Kidney capillary endothelial cell (primary cell): ENCODE measurements at regions not wholly inside any gene's neighbourhood (a gene's known extent, or its start where the extent isn't known, plus 50 kb on each side); places are given as distances from the start of the nearest gene placed in this dataset.
"Not testable (repeated sequence)": the region's sequence is repeated elsewhere in the genome, so short reads cannot be mapped to it uniquely, and the experiment has no call there.

ENCODE experiments used
- DNase-seq: peaks from one replicate; pipeline ENCODE4 v3.0.0-alpha.2; 2018; ENCODE audit warnings: low spot score

- DNase-seq = no peak
Observed at GRCh38 chr9:115551396-115551795, 433.4 kb upstream of the TNC start.

DNA sequence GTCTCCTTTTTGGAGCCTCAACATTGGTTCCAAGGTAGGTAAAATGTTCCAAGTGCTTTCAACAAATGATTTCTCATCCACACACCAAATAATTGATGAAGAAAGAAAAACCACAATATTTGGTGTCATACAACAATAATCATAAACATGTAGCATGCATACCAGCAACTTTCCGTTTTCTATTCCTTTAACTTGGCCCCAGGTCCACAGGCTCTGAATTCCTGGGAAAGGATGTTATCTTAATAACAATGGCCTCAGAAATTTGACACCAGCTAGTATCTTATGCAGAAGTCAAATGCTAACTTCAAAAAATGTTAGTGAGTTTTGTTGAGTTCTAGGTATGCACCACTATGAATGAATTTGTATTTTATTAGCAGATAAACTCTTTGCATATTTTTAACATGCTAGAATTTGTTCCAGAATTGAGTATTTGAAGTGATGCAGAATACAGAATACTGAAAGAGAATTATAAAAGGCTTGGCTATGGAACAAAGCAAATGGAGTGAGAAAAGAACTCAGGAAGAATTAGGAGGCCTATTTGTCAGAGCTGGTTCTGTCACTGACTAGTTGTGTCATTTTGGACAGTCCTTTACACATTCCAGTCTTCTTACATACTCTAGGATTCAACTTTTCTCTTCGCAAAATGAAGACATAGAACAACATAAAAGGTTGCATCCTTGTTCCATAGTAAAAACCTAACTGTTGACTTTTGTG, 435.3 kb upstream of the TNC start:
- DNase-seq = no peak

GRCh38 chr9:115556432-115556831, 438.5 kb upstream of the TNC start:
- no peak for DNase-seq

DNA sequence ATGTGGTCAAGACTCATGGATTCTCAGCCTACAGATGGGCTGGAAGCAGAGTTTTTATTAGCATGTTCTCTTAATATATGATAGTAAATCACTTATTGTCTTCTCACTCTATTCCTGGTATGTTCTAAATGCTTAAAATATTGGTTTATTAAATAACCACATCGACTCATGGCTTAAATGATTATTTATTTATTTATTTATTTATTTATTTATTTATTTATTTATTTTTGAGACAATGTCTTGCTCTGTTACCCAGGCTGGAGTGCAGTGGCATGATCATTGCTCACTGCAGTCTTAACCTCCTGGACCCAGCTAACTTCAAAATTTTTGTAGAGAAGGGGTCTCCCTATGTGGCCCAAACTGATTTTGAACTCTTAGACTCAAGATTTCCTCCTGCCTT, 457.2 kb upstream of the TNC start:
- no peak for DNase-seq

GRCh38 chr9:115585458-115585857, 467.5 kb upstream of the TNC start:
- DNase-seq = not testable (repeated sequence)

GRCh38 chr9:115587310-115587709, 469.4 kb upstream of the TNC start:
- DNase-seq = no peak

- no peak for DNase-seq
Observed at GRCh38 chr9:115590011-115590410, 472.1 kb upstream of the TNC start.

DNA sequence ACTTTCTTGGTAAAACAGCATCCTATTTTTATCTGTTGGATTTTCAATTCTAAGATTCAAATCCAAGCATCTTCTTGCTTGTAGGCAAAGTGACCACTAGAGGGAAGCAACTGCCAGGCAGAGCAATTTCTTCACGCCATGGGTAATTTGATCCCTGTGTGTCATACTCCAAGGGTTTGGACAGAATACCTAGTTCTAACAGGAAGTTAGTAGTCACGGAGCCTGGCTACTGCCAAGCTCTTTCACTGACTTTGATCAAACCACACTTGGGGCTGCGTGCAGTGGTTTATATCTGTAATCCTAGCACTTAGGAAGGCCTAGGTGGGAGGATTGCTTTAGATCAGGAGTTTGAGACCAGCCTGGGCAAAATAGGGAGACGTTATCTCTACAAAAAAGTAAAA, 473.6 kb upstream of the TNC start:
- peak; percentile 80 for DNase-seq

DNA sequence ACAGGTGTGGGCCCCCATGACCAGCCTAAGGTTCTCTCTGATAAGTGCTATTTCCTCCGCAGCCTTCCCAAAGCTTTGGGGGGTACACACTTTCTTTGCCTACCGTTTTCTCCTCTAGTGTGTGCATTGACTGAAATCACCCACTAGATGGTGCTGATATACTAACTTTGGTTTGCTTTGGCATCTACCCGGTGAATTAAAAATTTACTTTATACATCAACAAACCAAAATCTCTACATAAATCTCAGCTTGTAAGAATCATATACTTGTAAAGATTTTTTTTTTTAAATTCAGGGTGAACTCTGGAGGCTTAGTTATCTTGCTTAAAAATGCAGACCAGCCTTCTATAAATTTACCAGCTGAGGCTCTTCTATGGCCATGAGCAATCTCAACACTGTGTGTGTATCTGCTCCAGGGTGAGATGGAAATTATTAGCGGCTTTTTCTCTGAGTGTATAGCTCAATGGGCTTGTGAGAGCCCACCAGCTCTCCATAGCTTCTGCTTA, 475.7 kb upstream of the TNC start:
- peak; percentile 33 for DNase-seq

DNA sequence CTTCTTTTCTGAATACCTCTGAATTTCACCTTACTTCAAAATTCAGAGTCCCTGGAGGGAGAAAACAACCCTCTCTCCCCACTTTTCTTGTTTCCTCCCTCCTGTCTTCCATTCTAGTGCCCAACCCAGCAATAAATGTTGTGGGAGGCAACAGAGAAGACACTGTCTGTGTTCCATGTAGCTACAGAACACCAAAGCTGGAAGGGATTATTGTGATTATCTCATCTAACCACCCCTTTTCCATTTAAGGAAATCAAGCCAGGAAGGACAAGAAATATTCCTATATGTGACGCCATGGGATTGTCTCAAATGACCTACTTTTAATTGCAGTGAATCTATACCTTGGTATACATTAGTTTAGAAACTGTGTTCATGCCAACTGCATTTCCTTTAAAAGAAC, 476.6 kb upstream of the TNC start:
- no peak for DNase-seq

- DNase-seq = no peak
Observed at GRCh38 chr9:115596021-115596745, 478.2 kb upstream of the TNC start.

DNA sequence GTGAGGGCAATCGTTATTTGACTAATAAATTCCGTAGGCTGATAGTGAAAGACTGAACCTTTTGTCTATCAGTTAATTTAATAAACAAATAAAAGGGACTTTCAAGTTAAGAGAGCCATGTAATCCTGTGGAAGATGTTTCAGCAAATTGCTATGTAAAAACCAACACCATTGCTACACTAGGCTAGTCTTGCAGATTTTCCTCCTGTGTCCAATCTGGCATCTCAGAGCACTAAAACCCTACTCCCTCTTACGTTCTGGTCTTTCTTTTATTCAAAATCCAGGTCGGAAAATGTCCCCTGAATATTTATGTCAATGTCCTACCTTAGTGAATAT, 478.8 kb upstream of the TNC start:
- no peak for DNase-seq

DNA sequence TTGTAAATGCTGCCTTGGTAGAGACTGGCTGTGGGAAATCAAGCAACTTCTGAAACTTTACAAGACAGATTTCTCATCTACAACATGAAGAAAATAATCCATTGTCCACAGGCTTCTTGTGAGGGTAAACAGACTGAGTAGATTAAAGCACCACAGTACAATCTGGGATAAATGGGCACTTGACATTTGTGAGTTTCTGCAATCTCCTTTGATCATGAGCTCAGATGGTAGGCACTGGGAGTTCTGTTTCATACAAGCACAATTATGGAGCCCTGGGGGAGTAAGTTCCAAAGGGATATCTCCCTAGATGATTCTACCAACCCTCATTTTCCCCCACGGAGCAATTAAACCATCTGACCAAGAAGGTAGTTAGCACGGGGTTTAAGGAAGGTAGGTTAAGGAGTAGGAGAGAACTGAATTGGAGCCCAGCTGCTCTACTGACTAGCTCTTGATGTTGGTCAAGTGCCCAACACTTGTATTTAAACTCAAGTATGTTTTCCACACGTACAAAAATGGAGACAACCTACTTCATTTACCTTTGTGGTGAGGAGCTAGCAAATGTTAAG, 479.5 kb upstream of the TNC start:
- DNase-seq = no peak

- no peak for DNase-seq
Observed at GRCh38 chr9:115598751-115599150, 480.8 kb upstream of the TNC start.

GRCh38 chr9:115599898-115600297, 481.9 kb upstream of the TNC start:
- DNase-seq = no peak

GRCh38 chr9:115601434-115601833, 483.5 kb upstream of the TNC start:
- no peak for DNase-seq

DNA sequence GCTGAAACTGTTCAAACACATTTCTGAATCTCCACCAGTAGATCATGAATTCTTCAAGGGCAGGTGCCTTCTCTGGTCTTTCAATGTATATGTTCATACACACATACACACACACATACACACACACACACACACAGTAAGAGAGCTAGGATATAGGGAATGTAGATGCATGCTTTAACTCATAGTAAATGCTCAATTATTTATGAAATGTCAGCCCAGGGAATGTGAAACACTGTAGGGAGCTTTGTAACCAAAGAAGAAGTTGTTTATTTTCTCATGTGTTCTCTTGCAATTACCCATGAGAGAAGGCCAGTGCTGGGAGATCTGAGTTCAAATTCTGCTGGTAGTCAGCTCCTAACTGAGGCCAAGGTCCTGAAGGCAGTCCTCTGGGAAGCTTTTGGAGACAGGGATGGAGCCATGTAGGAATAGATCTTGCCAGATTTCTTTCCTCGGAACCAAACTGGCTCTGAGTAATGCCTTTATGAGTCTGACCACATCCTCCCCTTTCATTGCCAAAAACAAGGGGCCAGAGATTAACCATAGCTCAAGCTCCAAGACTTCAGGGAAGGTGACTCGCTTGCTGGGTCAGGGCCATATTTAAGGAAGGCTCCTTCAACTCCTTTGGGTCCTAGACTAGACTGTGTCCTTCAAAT, 487.0 kb upstream of the TNC start:
- DNase-seq = no peak

DNA sequence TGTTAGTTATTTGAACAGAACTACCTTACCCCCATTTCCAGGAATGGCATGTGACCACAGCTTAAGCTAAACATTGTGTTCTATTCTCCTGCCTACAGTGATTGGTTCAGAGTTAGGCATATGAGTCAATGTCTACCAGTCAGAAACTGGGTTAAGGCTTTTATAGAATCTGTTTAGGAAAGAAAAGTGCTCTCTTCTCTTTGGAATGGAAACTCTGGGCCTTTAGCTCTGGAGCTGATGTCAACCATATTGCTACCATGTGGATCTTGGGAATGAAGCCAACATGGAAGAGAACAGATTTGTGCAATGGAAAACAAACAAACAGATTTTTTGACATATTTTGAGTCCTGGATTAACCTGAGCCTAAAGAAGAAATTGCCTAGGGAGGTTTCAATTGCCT, 488.9 kb upstream of the TNC start:
- DNase-seq = no peak

- no peak for DNase-seq
Observed at GRCh38 chr9:115614326-115614999, 496.5 kb upstream of the TNC start.

DNA sequence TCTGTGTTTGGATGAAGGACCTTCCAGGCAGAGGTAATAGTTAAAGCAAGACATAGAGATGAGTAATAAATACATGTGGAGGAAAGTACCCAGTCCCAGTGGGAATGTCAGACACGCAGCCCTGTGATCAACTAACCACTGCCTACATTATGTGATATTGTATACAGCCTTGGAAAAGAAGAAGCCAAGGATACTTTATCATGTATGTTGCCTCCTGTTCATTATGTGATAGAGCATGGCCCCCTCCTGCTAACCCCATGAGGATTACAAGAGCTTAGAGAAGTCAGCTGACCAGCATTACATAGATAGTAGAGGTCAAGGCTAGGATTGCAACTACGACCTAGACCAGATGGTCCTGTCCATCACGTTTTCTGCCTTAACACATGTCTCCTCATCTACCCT, 497.0 kb upstream of the TNC start:
- DNase-seq = no peak

DNA sequence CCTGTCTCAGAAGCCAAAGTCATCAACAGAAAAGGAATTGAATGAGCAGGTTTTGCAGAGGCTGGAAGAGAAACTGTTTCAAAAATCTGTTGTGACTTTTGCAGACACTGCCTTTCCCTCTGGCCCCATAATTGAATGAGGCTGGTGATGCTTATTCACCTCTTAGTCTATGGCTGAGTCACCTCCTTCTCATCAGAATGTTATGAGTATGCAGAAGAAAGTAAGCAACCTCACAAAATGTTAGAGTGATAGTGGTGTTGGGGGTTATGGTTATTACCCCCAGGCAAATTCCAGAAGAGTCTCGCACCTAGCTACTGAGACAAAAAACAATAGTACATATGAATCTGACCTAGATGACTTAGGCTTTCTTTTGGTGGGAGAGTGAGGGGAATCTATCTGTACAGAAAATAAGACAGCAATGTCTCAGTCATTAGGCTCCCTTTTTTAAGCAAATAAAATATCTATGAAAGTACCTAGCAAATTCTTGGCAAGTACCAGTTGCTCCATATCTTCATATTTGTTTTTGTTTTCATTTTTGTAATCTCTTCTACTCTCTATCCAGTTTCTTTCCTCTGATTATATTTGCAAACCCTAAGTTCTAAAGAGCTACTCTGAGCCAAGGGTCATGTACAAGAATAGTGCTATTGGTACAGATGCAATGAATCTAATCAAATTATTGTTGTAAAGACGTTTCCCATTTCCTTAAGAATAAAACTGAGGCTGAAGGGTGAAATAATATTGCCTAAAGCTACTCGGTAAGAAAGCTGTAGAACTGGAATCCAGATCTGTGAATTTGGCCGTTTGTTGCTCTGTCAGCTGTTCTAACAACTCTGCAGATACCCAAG, 498.1 kb upstream of the TNC start:
- no peak for DNase-seq
